NCI-H748 treated with DMSO at 0.1 percent for 48 hours (cell line): ENCODE measurements at regions not wholly inside any gene's neighbourhood (a gene's known extent, or its start where the extent isn't known, plus 50 kb on each side); places are given as distances from the start of the nearest gene placed in this dataset.
"Not testable (repeated sequence)": the region's sequence is repeated elsewhere in the genome, so short reads cannot be mapped to it uniquely, and the experiment has no call there.

Experiments
- DNase-seq: peaks from one replicate; lab custom pipeline; 2025; lab: John Stamatoyannopoulos, UW

GRCh38 chr11:97684486-97685439 lies 1295.0 kb downstream of the JRKL start:
- DNase-seq, result no peak

GRCh38 chr11:97685695-97686094 lies 1295.9 kb downstream of the JRKL start:
- DNase-seq, result no peak

- no peak for DNase-seq
Measured at GRCh38 chr11:97687111-97687510, 1297.3 kb downstream of the JRKL start.

- DNase-seq, result no peak
Measured at GRCh38 chr11:97691061-97691460, 1301.2 kb downstream of the JRKL start.

- DNase-seq, result no peak
Measured at GRCh38 chr11:97702951-97703350, 1313.1 kb downstream of the JRKL start.

- DNase-seq, result no peak
Measured at GRCh38 chr11:97703851-97704250, 1314.0 kb downstream of the JRKL start.

- DNase-seq, result not testable (repeated sequence)
Measured at GRCh38 chr11:97705441-97705840, 1315.3 kb upstream of the CNTN5 start.

GRCh38 chr11:97717922-97718321 lies 1302.8 kb upstream of the CNTN5 start:
- DNase-seq, result no peak

GRCh38 chr11:97722065-97722464 lies 1298.7 kb upstream of the CNTN5 start:
- no peak for DNase-seq

- no peak for DNase-seq
Measured at GRCh38 chr11:97722721-97723120, 1298.0 kb upstream of the CNTN5 start.

GRCh38 chr11:97729546-97730272 lies 1291.0 kb upstream of the CNTN5 start:
- no peak for DNase-seq

GRCh38 chr11:97732011-97732632 lies 1288.6 kb upstream of the CNTN5 start:
- DNase-seq, result no peak

GRCh38 chr11:97738751-97739150 lies 1282.0 kb upstream of the CNTN5 start:
- no peak for DNase-seq

- peak; percentile 17 for DNase-seq
Measured at GRCh38 chr11:97739932-97740800, 1280.6 kb upstream of the CNTN5 start.

GRCh38 chr11:97740801-97741151 lies 1280.0 kb upstream of the CNTN5 start:
- no peak for DNase-seq

GRCh38 chr11:97742717-97743116 lies 1278.0 kb upstream of the CNTN5 start:
- DNase-seq, result no peak

GRCh38 chr11:97743205-97743742 lies 1277.5 kb upstream of the CNTN5 start:
- no peak for DNase-seq

- DNase-seq, result no peak
Measured at GRCh38 chr11:97745515-97746050, 1275.2 kb upstream of the CNTN5 start.

- DNase-seq, result no peak
Measured at GRCh38 chr11:97746818-97747217, 1273.9 kb upstream of the CNTN5 start.

- no peak for DNase-seq
Measured at GRCh38 chr11:97751405-97751804, 1269.3 kb upstream of the CNTN5 start.

GRCh38 chr11:97751952-97752351 lies 1268.8 kb upstream of the CNTN5 start:
- no peak for DNase-seq
